Body of pancreas (tissue), 4 donors: ENCODE measurements at regions not wholly inside any gene's neighbourhood (a gene's known extent, or its start where the extent isn't known, plus 50 kb on each side); places are given as distances from the start of the nearest gene placed in this dataset.

Experiments
- ATAC-seq: fragments of 150-250 bp; one replicate; pipeline ENCODE4 v1.9.1; 2016
- DNase-seq, 4 donors: peaks; one replicate each; pipeline ENCODE4 v3.0.0-alpha.2; 2019
- H3K27ac ChIP-seq, 4 donors: fragments of 200-600 bp; sonication (generic); 1 replicate in 3 of 4; 2 replicates in 1 of 4; pipeline versions ENCODE4 v1.5.1 to v1.6.1; 2016 to 2019; ENCODE audit warnings: mild to moderate bottlenecking in 1 of 4, mixed read lengths in 1 of 4, moderate library complexity in 1 of 4
- H3K27me3 ChIP-seq, 2 donors: fragments of 200-600 bp; sonication (generic); one replicate each; pipeline ENCODE4 v1.6.0; 2016; ENCODE audit warnings: mild to moderate bottlenecking in 1 of 2
- H3K36me3 ChIP-seq, 2 donors: fragments of 200-600 bp; sonication (generic); replicated peaks in 1 of 2; 2 replicates each; pipeline ENCODE4 v1.5.1; 2016; ENCODE audit warnings: low read depth in 2 of 2; ENCODE audit not compliant: insufficient read depth in 1 of 2
- H3K4me1 ChIP-seq: fragments of 200-600 bp; sonication (generic); one replicate; pipeline ENCODE4 v1.6.0; 2016
- H3K4me3 ChIP-seq, 2 donors: fragments of 200-600 bp; sonication (generic); 1 replicate in 1 of 2; 2 replicates in 1 of 2; pipeline ENCODE4 v1.5.1; 2016 to 2019
- H3K9me3 ChIP-seq, 3 donors: fragments of 200-600 bp; sonication (generic); 1 replicate in 2 of 3; 2 replicates in 1 of 3; pipeline ENCODE4 v1.5.1; 2016
- POLR2A ChIP-seq, 3 donors: fragments of 450-650 bp; IDR thresholded peaks; one replicate each; pipeline ENCODE4 v1.6.1; 2016; ENCODE audit warnings: antibody characterized with exemption in 3 of 3, mild to moderate bottlenecking in 2 of 3
- WGBS, 2 donors: methylation state at CpG; one replicate each; pipeline ENCODE4 v1.1.5; 2017; 5-methylcytosine and 5-hydroxymethylcytosine counted together
- intact Hi-C: fragments of 100-400 bp; cut with DNase I; formaldehyde crosslinking; loops from one replicate; pipeline ENCODE4 v1.15.1; 2023
- TF ChIP-seq, protein P1 (sequence below), 7 experiments: fragments of 450-650 bp in 4 of 7; fragments of 200-600 bp in 3 of 7; sonication (generic) in 3 of 7; IDR thresholded peaks; one replicate each; pipeline ENCODE4 v1.5.1; 2016 to 2019; ENCODE audit warnings: antibody characterized with exemption in 7 of 7

DNA sequence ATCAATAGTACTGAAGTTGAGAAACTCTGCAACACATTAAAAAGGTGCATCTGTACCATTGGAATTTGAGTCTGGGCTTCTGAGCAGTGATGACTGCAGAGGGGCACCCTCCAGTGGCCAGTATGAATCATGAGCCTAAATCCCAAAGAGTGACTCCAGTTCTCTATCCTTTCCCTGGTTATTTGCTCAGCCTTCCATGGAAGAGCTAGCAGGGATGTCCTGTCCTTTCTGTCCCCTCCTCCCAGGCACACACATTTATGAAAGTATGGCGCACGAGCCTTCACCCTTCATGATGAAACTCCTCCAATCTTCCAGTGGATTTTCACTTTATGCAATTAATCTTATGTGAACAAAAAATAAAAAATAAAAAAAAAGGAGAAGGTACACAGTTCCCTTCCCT lies 81.0 kb downstream of the ESM1 start:
- H3K27ac ChIP-seq, result no peak overlapping the region
- intact Hi-C loops, result loop anchor here (10.0 kb wide), 1 partner anchor 240 kb away; no protein-coding TSS in a partner anchor
- no peaks in the 10 kb centered on the region for H3K36me3 ChIP-seq
- no peaks in the 10 kb centered on the region for H3K27me3 ChIP-seq
- WGBS, 2 donors, result 37 to 45% methylated on average over 2 of the region's 2 CpGs
- DNase-seq (no peak), ATAC-seq (no peak)
- no peaks in the 10 kb centered on the region for H3K9me3 ChIP-seq
- no peaks in the 10 kb centered on the region for H3K4me1 ChIP-seq
- H3K4me3 ChIP-seq, result no peak overlapping the region
- no peak for TF ChIP-seq POLR2A (IDR thresholded peaks at IDR 0.05)
- TF ChIP-seq, protein P1, sequence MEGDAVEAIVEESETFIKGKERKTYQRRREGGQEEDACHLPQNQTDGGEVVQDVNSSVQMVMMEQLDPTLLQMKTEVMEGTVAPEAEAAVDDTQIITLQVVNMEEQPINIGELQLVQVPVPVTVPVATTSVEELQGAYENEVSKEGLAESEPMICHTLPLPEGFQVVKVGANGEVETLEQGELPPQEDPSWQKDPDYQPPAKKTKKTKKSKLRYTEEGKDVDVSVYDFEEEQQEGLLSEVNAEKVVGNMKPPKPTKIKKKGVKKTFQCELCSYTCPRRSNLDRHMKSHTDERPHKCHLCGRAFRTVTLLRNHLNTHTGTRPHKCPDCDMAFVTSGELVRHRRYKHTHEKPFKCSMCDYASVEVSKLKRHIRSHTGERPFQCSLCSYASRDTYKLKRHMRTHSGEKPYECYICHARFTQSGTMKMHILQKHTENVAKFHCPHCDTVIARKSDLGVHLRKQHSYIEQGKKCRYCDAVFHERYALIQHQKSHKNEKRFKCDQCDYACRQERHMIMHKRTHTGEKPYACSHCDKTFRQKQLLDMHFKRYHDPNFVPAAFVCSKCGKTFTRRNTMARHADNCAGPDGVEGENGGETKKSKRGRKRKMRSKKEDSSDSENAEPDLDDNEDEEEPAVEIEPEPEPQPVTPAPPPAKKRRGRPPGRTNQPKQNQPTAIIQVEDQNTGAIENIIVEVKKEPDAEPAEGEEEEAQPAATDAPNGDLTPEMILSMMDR (IDR thresholded peaks at IDR 0.05), result peak in 3 of 7 experiments; percentile 8 to 26 (median 21)

DNA sequence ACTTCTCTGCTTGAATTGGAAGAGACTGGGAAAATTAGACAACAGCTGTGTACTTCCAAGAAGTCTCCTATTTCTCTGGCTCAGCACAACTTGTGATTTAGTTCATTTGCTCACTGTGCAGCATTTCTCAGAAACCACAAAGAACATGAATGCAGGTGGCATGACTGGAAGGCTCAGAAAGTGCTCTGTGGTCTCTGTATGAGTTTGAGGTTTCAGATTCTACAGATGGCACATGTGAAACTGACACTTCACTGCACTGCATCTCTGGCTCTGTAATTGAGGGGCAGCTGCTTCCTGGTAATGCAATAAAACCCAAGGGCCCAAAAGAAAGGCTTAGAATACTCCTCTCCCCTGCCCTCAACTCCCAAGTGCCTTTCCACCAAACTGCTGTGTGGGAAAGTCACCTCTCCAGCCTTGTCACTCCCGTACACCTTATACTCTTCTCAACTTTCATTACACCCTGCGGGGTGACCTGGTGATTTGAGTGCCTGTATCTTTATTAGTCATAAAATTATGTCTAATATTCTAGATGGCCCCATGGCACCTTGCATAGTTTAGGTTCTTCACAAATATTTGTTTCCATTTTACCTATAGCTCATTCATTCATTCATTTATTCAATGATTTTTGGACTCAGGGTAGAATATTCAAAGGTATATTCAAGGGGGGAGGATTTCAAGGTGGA lies 82.5 kb downstream of the ESM1 start:
- no peak overlapping the region for H3K27ac ChIP-seq
- ATAC-seq (no peak), DNase-seq (no peak)

DNA sequence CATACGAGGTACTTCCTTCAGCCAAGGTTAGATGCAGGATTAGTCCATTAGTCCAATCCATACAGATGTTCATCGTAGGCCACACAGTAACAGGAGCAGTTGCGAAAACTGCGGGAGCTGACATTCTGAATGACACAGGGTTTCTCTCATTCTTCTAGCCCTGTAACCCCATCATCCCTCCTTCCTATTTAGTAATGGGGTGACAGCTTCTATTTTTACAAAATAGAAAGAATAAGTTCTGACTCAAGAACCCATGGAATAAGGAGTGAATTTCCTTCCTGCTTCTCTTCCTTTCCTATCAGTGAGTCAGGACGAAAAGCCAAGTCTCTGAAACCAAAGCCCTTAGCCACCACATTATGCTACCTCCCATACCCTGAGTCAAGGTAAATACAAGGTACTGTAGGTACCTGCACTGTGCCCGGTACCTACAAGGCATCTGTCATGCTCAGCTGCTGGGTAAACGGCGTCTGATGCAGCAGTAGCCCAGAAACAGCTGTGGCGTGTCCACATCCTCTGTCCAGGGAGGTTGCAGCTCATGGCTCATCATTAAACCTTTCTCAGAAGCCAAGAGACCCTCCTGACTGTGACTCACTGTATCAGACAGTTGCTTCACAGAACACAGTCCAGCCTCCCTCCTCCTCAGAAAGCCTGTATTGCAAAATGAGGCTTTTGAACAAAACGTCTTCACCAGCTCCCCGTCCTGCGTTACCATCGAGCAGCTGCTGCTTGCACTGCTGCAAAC lies 84.2 kb downstream of the ESM1 start:
- Histone ChIP-seq H3K4me1 (no peaks in the 10 kb centered on the region), H3K27me3 (no peaks in the 10 kb centered on the region), H3K36me3 (no peaks in the 10 kb centered on the region), H3K4me3 (no peak overlapping the region), H3K27ac (no peak overlapping the region), H3K9me3 (no peaks in the 10 kb centered on the region)
- 50 to 55% methylated on average over 13 of the region's 13 CpGs for WGBS, 2 donors
- no peak for TF ChIP-seq POLR2A (IDR thresholded peaks at IDR 0.05)
- TF ChIP-seq, protein P1 (IDR thresholded peaks at IDR 0.05), result no peak
- intact Hi-C loops, result loop anchor here (10.0 kb wide), 1 partner anchor 244 kb away; no protein-coding TSS in a partner anchor
- peak; percentile 49 for ATAC-seq
- DNase-seq, result peak in 3 of 4 donors; percentile 24 to 52 (median 26)

More for the DNA sequence above, 82.5 kb downstream of the ESM1 start:
- no peaks in the 10 kb centered on the region for H3K27me3 ChIP-seq
- intact Hi-C loops, result loop anchor here (10.0 kb wide), 1 partner anchor 242 kb away; no protein-coding TSS in a partner anchor
- TF ChIP-seq, protein P1 (IDR thresholded peaks at IDR 0.05), result no peak
- H3K36me3 ChIP-seq, result no peaks in the 10 kb centered on the region
- WGBS, 2 donors, result 46 to 67% methylated on average over 2 of the region's 2 CpGs
- no peaks in the 10 kb centered on the region for H3K4me1 ChIP-seq
- no peaks in the 10 kb centered on the region for H3K9me3 ChIP-seq
- H3K4me3 ChIP-seq, result no peak overlapping the region

DNA sequence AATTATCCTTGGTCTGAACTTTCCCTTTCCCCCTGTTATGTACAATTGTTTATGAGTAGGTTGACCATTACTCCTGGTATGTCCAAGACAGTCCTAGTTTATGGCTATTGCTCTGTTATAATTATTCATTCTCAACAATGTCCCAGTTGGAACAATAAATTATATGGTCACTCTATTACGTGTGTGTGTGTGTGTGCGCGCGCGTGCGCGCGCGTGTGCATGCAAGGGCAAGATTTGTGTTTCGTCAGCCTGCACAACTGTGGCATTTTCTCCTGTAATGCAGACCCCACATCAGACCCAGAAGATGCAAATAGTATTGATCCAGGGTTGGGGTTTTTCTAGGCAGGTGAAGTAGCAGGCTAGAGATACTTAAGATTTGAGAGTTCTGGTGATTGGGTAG lies 88.4 kb downstream of the ESM1 start:
- WGBS, 2 donors, result 88 to 93% methylated on average over 10 of the region's 10 CpGs
- H3K27ac ChIP-seq, result no peak overlapping the region
- H3K4me1 ChIP-seq, result no peaks in the 10 kb centered on the region
- no peaks in the 10 kb centered on the region for H3K27me3 ChIP-seq
- intact Hi-C loops, result no loop called here
- H3K9me3 ChIP-seq, result no peaks in the 10 kb centered on the region
- DNase-seq (no peak), ATAC-seq (no peak)
- TF ChIP-seq, protein P1 (IDR thresholded peaks at IDR 0.05), result no peak
- no peak for TF ChIP-seq POLR2A (IDR thresholded peaks at IDR 0.05)
- H3K36me3 ChIP-seq, result no peaks in the 10 kb centered on the region
- no peak overlapping the region for H3K4me3 ChIP-seq
